ENCODE measurements at regions not wholly inside any gene's neighbourhood (a gene's known extent, or its start where the extent isn't known, plus 50 kb on each side); places are given as distances from the start of the nearest gene placed in this dataset.

- no peak overlapping the region for H3K4me3 Mint-ChIP-seq
- Histone ChIP-seq H3K4me3 (ENCODE audit: low read length) (no peak overlapping the region), H3K27ac (ENCODE audit: low read depth, low read length) (no peak overlapping the region), H3K36me3 (ENCODE audit: insufficient read depth, low read length) (no peaks in the 10 kb centered on the region), H3K4me1 (ENCODE audit: insufficient read depth, low read length) (no peaks in the 10 kb centered on the region), H3K27me3 (ENCODE audit: insufficient read depth, low read length, poor library complexity, severe bottlenecking) (no peaks in the 10 kb centered on the region), H3K9me3 (ENCODE audit: low read length) (no peaks in the 10 kb centered on the region)
- H3K36me3 Mint-ChIP-seq = no peaks in the 10 kb centered on the region
- ChIA-PET POLR2A (no interaction called here), CTCF (no interaction called here)
- no peaks in the 10 kb centered on the region for H3K4me1 Mint-ChIP-seq
- H3K27ac Mint-ChIP-seq = no peak overlapping the region
- no peaks in the 10 kb centered on the region for H3K27me3 Mint-ChIP-seq
- H3K9me3 Mint-ChIP-seq = peaks cover 3 to 25% (median 9%) of the 10 kb centered on the region in 5 donors
- DNase-seq = no peak
These were observed 1058.3 kb upstream of the RBFOX1 start for GRCh38 chr16:6274351-6274750.

GRCh38 chr16:6267682-6268081 lies 1065.0 kb upstream of the RBFOX1 start:
- Histone ChIP-seq H3K4me1 (ENCODE audit: insufficient read depth, low read length) (no peaks in the 10 kb centered on the region), H3K4me3 (ENCODE audit: low read length) (no peak overlapping the region), H3K9me3 (ENCODE audit: low read length) (no peaks in the 10 kb centered on the region), H3K36me3 (ENCODE audit: insufficient read depth, low read length) (no peaks in the 10 kb centered on the region), H3K27me3 (ENCODE audit: insufficient read depth, low read length, poor library complexity, severe bottlenecking) (no peaks in the 10 kb centered on the region), H3K27ac (ENCODE audit: low read depth, low read length) (no peak overlapping the region)
- no peak overlapping the region for H3K4me3 Mint-ChIP-seq
- H3K9me3 Mint-ChIP-seq = peaks cover 4 to 14% (median 9%) of the 10 kb centered on the region in 5 donors
- no peaks in the 10 kb centered on the region for H3K4me1 Mint-ChIP-seq
- no peak for DNase-seq
- no peak overlapping the region for H3K27ac Mint-ChIP-seq
- CTCF ChIA-PET = no interaction called here
- H3K27me3 Mint-ChIP-seq = no peaks in the 10 kb centered on the region
- H3K36me3 Mint-ChIP-seq = no peaks in the 10 kb centered on the region
- POLR2A ChIA-PET = no interaction called here

- CTCF ChIA-PET = no interaction called here
These were observed 1065.9 kb upstream of the RBFOX1 start for GRCh38 chr16:6266703-6267102.

GRCh38 chr16:6265968-6266367 lies 1066.7 kb upstream of the RBFOX1 start:
- H3K9me3 Mint-ChIP-seq = peaks cover 6 to 21% (median 12%) of the 10 kb centered on the region in 5 donors
- Histone ChIP-seq H3K4me1 (ENCODE audit: insufficient read depth, low read length) (no peaks in the 10 kb centered on the region), H3K4me3 (ENCODE audit: low read length) (no peak overlapping the region), H3K27ac (ENCODE audit: low read depth, low read length) (no peak overlapping the region), H3K27me3 (ENCODE audit: insufficient read depth, low read length, poor library complexity, severe bottlenecking) (no peaks in the 10 kb centered on the region), H3K9me3 (ENCODE audit: low read length) (no peaks in the 10 kb centered on the region), H3K36me3 (ENCODE audit: insufficient read depth, low read length) (no peaks in the 10 kb centered on the region)
- H3K4me1 Mint-ChIP-seq = no peaks in the 10 kb centered on the region
- H3K27me3 Mint-ChIP-seq = no peaks in the 10 kb centered on the region
- no peaks in the 10 kb centered on the region for H3K36me3 Mint-ChIP-seq
- no peak overlapping the region for H3K4me3 Mint-ChIP-seq
- POLR2A ChIA-PET = no interaction called here
- CTCF ChIA-PET = no interaction called here
- DNase-seq = no peak
- H3K27ac Mint-ChIP-seq = no peak overlapping the region

More at GRCh38 chr16:6266703-6267102, 1065.9 kb upstream of the RBFOX1 start:
- no peaks in the 10 kb centered on the region for H3K27me3 ChIP-seq (ENCODE audit: insufficient read depth, low read length, poor library complexity, severe bottlenecking)
- Mint-ChIP-seq H3K27me3 (no peaks in the 10 kb centered on the region), H3K36me3 (no peaks in the 10 kb centered on the region), H3K4me3 (no peak overlapping the region), H3K4me1 (no peaks in the 10 kb centered on the region), H3K9me3 (peaks cover 6 to 21% (median 12%) of the 10 kb centered on the region in 5 donors), H3K27ac (no peak overlapping the region)
- no peak overlapping the region for H3K27ac ChIP-seq (ENCODE audit: low read depth, low read length)
- H3K4me3 ChIP-seq (ENCODE audit: low read length) = no peak overlapping the region
- DNase-seq = no peak
- H3K36me3 ChIP-seq (ENCODE audit: insufficient read depth, low read length) = no peaks in the 10 kb centered on the region
- no peaks in the 10 kb centered on the region for H3K9me3 ChIP-seq (ENCODE audit: low read length)
- no peaks in the 10 kb centered on the region for H3K4me1 ChIP-seq (ENCODE audit: insufficient read depth, low read length)
- POLR2A ChIA-PET = no interaction called here

GRCh38 chr16:6258056-6258455 lies 1074.6 kb upstream of the RBFOX1 start:
- Mint-ChIP-seq H3K27me3 (peaks cover 0 to 2% of the 10 kb centered on the region in 2 donors), H3K36me3 (no peaks in the 10 kb centered on the region), H3K4me3 (no peak overlapping the region), H3K4me1 (no peaks in the 10 kb centered on the region), H3K9me3 (peaks cover 11 to 26% (median 16%) of the 10 kb centered on the region in 5 donors), H3K27ac (no peak overlapping the region)
- no peaks in the 10 kb centered on the region for H3K27me3 ChIP-seq (ENCODE audit: insufficient read depth, low read length, poor library complexity, severe bottlenecking)
- H3K4me1 ChIP-seq (ENCODE audit: insufficient read depth, low read length) = no peaks in the 10 kb centered on the region
- H3K9me3 ChIP-seq (ENCODE audit: low read length) = no peaks in the 10 kb centered on the region
- ChIA-PET POLR2A (no interaction called here), CTCF (no interaction called here)
- no peak for DNase-seq
- no peak overlapping the region for H3K4me3 ChIP-seq (ENCODE audit: low read length)
- no peak overlapping the region for H3K27ac ChIP-seq (ENCODE audit: low read depth, low read length)
- H3K36me3 ChIP-seq (ENCODE audit: insufficient read depth, low read length) = no peaks in the 10 kb centered on the region

GRCh38 chr16:6252541-6252940 lies 1080.1 kb upstream of the RBFOX1 start:
- Mint-ChIP-seq H3K4me1 (no peaks in the 10 kb centered on the region), H3K36me3 (no peaks in the 10 kb centered on the region), H3K27ac (no peak overlapping the region), H3K4me3 (no peak overlapping the region), H3K9me3 (peaks cover 6 to 28% (median 19%) of the 10 kb centered on the region in 5 donors), H3K27me3 (peaks cover 0 to 4% of the 10 kb centered on the region in 2 donors)
- CTCF ChIA-PET = no interaction called here
- no peaks in the 10 kb centered on the region for H3K36me3 ChIP-seq (ENCODE audit: insufficient read depth, low read length)
- no peaks in the 10 kb centered on the region for H3K4me1 ChIP-seq (ENCODE audit: insufficient read depth, low read length)
- H3K9me3 ChIP-seq (ENCODE audit: low read length) = no peaks in the 10 kb centered on the region
- POLR2A ChIA-PET = no interaction called here
- H3K27me3 ChIP-seq (ENCODE audit: insufficient read depth, low read length, poor library complexity, severe bottlenecking) = no peaks in the 10 kb centered on the region
- DNase-seq = no peak
- no peak overlapping the region for H3K4me3 ChIP-seq (ENCODE audit: low read length)
- no peak overlapping the region for H3K27ac ChIP-seq (ENCODE audit: low read depth, low read length)

- Histone ChIP-seq H3K9me3 (ENCODE audit: low read length) (no peaks in the 10 kb centered on the region), H3K27me3 (ENCODE audit: insufficient read depth, low read length, poor library complexity, severe bottlenecking) (no peaks in the 10 kb centered on the region), H3K4me1 (ENCODE audit: insufficient read depth, low read length) (no peaks in the 10 kb centered on the region), H3K36me3 (ENCODE audit: insufficient read depth, low read length) (no peaks in the 10 kb centered on the region), H3K27ac (ENCODE audit: low read depth, low read length) (no peak overlapping the region), H3K4me3 (ENCODE audit: low read length) (no peak overlapping the region)
- Mint-ChIP-seq H3K4me3 (no peak overlapping the region), H3K36me3 (no peaks in the 10 kb centered on the region), H3K9me3 (peaks cover 3 to 28% (median 20%) of the 10 kb centered on the region in 5 donors), H3K27me3 (peaks cover 0 to 4% of the 10 kb centered on the region in 2 donors), H3K4me1 (no peaks in the 10 kb centered on the region), H3K27ac (no peak overlapping the region)
- DNase-seq = no peak
- ChIA-PET POLR2A (no interaction called here), CTCF (no interaction called here)
These were observed 1082.1 kb upstream of the RBFOX1 start for GRCh38 chr16:6250511-6250910.

- Mint-ChIP-seq H3K4me3 (no peak overlapping the region), H3K27me3 (peaks cover 0 to 4% of the 10 kb centered on the region in 2 donors), H3K9me3 (peaks cover 3 to 28% (median 16%) of the 10 kb centered on the region in 5 donors), H3K36me3 (no peaks in the 10 kb centered on the region), H3K27ac (no peak overlapping the region), H3K4me1 (no peaks in the 10 kb centered on the region)
- Histone ChIP-seq H3K27ac (ENCODE audit: low read depth, low read length) (no peak overlapping the region), H3K4me1 (ENCODE audit: insufficient read depth, low read length) (no peaks in the 10 kb centered on the region), H3K4me3 (ENCODE audit: low read length) (no peak overlapping the region), H3K27me3 (ENCODE audit: insufficient read depth, low read length, poor library complexity, severe bottlenecking) (no peaks in the 10 kb centered on the region), H3K36me3 (ENCODE audit: insufficient read depth, low read length) (no peaks in the 10 kb centered on the region), H3K9me3 (ENCODE audit: low read length) (no peaks in the 10 kb centered on the region)
- ChIA-PET POLR2A (no interaction called here), CTCF (no interaction called here)
- no peak for DNase-seq
These were observed 1082.8 kb upstream of the RBFOX1 start for GRCh38 chr16:6249863-6250262.

GRCh38 chr16:6248199-6248598 lies 1084.4 kb upstream of the RBFOX1 start:
- Mint-ChIP-seq H3K9me3 (peaks cover 0 to 26% (median 16%) of the 10 kb centered on the region in 5 donors), H3K4me3 (no peak overlapping the region), H3K27me3 (peaks cover 0 to 3% of the 10 kb centered on the region in 2 donors), H3K27ac (no peak overlapping the region), H3K4me1 (no peaks in the 10 kb centered on the region), H3K36me3 (no peaks in the 10 kb centered on the region)
- ChIA-PET POLR2A (no interaction called here), CTCF (no interaction called here)
- DNase-seq = no peak
- Histone ChIP-seq H3K4me1 (ENCODE audit: insufficient read depth, low read length) (no peaks in the 10 kb centered on the region), H3K27ac (ENCODE audit: low read depth, low read length) (no peak overlapping the region), H3K36me3 (ENCODE audit: insufficient read depth, low read length) (no peaks in the 10 kb centered on the region), H3K4me3 (ENCODE audit: low read length) (no peak overlapping the region), H3K9me3 (ENCODE audit: low read length) (no peaks in the 10 kb centered on the region), H3K27me3 (ENCODE audit: insufficient read depth, low read length, poor library complexity, severe bottlenecking) (no peaks in the 10 kb centered on the region)
